HG03469 (cell line): ENCODE measurements at regions not wholly inside any gene's neighbourhood (a gene's known extent, or its start where the extent isn't known, plus 50 kb on each side); places are given as distances from the start of the nearest gene placed in this dataset.
"Not testable (repeated sequence)": the region's sequence is repeated elsewhere in the genome, so short reads cannot be mapped to it uniquely, and the experiment has no call there.

Source experiments
- ATAC-seq: cut with Tn5 transposase; IDR thresholded peaks from one replicate; pipeline ENCODE4 v1.9.1; 2021; ENCODE audit warnings: mild to moderate bottlenecking, moderate library complexity, moderate number of reproducible peaks; ENCODE audit not compliant: unreplicated experiment

DNA sequence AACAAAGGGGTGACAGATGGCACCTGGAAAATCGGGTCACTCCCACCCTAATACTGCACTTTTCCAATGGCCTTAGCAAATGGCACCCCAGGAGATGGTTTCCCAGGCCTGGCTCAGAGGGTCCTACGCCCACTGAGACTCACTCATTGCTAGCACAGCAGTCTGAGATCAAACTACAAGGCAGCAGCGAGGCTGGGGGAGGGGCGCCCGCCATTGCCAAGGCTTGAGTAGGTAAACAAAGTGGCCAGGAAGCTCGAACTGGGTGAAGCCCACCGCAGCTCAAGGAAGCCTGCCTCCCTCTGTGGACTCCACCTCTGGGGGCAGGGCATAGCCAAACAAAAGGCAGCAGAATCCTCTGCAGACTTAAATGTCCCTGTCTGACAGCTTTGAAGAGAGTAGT, 467.2 kb downstream of the EPHA7 start:
- not testable (repeated sequence) for ATAC-seq

DNA sequence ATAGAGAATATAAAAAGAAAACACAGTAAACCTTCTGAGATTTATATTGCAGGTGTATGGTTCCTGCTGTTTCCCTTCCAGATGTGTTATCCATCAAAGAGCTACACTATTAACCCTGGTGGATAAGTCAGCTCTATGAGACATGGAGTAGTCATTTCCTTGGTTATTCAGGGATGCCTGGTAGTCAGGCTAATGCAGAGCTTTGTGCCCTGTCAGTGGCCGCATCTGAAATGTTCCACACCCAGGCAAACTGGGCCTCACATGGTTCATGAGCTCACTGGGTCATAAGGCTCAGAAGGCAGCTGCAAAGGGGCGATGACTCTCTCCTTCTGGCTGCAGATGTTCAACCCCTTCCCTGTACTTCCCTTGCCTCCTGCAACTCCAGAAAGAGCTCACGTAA, 473.6 kb downstream of the EPHA7 start:
- ATAC-seq = no peak

DNA sequence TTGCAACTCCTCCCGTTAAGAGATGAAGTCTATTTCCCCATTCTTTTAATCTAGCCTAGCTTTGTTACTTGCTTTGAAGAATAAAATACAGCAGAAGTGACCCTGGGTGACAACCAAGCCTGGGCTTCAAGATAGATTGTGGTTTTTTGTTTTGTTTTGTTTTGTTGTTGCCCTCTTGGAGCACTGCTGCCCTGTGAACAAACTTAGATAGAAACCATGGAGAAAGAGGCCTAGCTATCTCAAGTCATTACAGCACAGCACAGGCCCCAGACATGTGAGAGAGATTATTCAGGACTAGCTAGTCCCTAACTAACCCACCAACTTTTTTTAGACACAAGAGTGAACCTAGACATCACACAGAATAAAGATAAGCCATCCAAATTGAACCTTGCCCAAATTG, 475.2 kb downstream of the EPHA7 start:
- no peak for ATAC-seq

DNA sequence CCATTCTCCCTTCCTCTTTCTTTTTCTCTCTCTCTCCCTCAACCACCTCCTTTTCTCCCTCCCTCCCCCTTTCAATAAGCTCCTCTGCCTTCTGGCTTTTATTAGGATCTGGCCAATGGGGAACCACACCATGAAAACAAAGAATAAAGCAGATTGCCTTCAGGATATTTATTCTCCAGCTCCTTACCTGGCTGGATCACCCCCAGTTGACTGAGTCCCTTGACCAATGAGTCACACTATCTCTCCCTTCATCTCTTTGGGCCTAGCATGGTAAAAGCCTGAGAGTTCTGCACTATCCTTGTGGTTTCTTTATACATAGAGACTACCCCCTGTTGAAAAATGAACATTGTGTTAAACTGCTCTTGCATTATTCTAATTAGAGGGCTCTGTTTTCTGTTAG, 476.8 kb downstream of the EPHA7 start:
- no peak for ATAC-seq

DNA sequence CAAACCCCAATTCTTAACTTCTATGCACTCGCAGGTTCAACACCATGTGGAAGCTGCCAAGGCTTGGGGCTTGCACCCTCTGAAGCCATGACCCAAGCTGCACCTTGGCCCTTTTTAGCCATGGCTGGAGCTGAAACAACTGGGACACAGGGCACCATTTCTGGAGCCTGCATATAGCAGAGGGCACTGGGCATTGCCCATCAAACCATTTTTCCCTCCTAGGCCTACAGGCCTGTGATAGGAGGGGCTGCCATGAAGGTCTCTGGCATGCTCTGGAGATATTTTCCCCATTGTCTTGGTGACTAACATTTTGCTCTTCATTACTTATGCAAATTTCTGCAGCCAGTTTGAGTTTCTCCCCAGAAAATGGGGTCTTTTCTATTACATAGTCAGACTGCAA, 484.7 kb downstream of the EPHA7 start:
- ATAC-seq = no peak

DNA sequence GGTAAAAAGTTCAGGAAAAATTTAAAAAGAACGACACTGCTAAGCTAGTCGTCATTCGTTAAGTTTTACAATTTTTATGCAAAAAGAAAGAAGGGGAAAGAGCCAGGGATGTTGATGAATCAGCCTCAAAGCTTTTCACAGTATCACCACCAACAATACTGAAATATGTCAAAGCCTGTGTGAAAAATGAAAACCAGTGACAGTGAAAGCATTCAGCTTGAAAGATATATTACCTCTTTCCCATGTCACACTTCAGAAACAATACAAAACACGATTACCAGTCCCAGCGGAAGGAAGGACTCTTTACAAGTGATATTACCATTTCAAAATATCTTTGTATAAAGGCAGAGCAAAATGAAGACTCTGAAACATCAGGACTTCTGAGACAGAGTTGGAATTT, 489.2 kb downstream of the EPHA7 start:
- ATAC-seq = no peak

DNA sequence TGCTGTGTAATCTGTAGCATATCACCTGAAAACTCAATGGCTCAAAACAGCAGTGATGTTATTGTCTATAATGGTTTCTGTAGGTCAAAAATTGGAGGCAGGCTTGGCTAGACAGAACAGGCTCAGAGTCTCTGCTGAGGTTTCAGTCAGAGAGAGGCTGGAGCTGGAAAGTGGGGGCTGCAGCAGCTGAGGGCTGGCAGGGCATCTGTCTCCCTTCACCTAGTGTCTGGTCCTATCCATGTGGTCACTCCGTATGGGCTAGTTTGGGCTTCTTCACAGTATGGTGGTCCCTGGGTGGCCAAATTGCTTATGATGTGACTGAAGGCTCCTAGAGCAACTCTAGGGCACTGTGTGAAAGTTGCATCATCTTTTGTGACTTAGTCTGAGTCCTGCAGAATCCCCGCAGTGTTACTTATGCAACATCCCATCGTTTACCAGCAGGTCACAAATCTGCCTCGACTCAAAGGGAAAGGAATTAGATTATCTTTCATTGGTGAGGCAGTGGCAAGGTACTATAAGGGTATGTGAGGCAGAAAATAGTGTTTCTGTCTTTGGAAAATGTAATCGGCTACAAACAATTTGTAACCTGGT, 497.0 kb downstream of the EPHA7 start:
- no peak for ATAC-seq

DNA sequence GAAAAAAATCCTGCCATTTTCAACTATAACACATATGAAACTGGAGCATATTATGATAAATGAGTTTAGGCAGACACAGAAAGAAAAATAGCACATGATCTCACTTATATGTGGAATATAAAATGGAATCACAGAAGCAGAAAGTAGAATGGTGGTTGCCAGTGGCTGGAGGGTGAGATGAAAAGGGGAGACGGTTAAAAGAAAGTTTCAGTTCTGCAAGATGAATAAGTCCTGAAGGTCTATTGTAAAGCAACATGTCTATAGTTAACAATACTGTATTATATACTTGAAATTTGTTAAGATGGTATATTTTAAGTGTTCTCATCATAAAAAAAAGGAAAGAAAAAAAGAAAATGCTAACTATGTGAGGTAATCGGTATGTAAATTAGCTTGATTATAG, 503.9 kb downstream of the EPHA7 start:
- ATAC-seq = no peak

DNA sequence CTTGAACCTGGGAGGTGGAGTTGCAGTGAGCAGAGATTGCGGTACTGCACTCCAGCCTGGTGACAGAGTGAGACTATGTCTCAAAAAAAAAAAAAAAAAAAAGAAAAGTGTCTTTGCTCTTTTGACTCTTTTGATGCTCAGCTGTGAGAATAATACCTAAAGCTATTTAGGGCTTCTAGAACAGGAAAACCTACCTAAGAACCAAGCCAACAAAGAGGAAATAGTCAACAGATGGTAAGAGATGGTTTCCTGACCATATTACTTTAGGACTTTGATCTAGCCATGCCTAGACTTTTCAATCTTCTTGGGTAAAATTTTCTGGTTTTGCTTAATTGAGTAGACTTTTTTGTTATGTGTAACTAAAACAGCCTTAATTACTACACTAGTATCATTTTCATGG, 508.1 kb downstream of the EPHA7 start:
- no peak for ATAC-seq

DNA sequence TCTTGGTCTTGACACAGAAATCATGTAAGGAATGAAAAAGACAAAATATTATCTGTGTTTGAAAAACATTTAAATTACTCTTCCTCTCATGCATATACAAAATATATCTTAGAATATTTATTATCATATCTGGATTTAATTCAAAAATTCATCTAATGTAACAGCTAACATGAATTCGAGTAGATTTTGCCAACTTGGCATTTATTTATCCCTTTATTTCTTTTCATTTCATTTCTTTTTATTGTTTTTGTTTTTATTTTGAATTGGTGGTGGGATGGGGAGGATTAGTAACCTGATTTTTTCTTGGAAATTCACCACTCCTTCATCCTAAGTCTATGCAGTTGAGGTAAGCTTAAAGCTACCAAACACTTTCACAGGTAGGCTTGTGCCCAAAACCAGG, 508.7 kb downstream of the EPHA7 start:
- ATAC-seq = no peak

DNA sequence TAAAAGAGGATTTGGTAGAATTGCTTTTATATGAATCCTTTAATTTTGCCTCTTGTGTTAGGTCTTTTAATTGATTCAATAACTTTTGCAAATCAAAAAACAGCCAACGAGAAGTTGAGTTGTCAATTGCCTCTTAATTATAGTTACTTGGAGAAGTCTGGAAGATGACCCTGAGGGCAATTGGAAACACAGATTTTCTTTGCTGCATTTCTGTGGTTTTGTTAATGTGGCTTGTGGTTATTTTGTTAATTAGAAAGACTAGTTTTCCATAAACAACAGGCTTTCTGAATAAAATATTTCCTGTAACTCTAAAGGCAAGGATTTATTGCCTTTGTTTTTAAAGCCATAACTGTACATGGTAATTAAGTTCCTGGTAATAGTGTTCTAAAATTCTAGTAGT, 513.0 kb downstream of the EPHA7 start:
- ATAC-seq = no peak

DNA sequence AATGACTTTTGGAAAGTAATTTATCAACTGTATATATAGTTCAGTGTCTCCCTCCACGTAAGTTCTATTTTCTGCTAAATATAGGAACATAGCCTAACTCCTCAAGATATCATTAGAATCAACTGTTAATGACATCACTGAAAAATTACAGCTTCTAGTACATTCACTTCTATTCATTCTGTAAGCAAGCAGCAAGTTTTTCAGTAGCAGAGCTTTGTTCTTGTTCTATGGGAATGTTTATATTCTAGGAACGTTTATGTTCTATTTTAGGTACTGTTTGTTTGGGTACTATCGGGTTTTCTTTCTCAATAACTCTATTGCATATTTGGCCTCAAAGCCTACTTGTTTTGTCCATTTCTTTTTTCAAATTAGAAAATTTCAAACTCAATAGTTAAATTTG, 525.6 kb downstream of the EPHA7 start:
- ATAC-seq = no peak

DNA sequence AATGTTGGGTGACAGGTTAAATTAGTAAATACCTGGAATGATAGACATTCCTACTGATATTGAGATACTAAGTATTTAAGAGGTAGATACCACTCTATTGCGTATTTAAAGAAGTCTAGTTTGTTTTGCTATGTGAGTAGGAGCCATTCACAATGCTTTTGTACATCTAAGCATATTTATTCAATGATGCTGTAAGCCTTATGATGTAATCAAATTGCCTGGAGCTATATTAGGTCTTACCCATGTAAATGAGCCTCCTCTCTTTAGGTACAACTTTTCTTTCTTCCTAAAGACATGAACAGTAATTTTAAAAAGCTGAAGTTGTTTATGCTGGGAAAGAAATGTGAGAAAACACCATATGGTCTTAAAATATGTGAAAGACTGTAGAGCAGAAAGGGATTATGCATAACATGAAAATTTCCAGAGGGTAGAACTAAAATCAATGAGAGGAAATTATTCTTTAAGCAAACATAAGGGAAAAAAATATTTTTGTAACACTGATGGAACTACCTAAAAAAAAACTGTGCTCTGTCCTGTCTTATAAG, 526.7 kb downstream of the EPHA7 start:
- ATAC-seq = no peak

DNA sequence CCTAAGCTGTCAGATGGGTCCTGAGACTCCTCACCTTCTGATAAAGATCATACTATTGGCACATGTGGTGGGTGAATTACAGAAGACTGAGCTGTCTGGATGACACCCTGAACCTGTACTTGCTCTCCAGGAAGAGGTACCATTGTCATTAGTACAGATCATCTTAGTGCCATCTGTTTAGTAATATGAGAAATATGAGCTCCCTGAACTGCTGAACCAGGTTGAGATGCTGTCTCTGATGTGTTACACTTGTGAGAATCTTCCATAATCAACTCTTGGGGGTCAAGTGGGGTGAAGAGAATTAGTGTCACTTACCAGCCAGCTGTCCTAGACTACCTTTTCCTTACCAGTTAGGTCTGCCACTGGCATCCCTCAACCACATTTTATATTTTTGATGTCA, 531.0 kb downstream of the EPHA7 start:
- no peak for ATAC-seq

DNA sequence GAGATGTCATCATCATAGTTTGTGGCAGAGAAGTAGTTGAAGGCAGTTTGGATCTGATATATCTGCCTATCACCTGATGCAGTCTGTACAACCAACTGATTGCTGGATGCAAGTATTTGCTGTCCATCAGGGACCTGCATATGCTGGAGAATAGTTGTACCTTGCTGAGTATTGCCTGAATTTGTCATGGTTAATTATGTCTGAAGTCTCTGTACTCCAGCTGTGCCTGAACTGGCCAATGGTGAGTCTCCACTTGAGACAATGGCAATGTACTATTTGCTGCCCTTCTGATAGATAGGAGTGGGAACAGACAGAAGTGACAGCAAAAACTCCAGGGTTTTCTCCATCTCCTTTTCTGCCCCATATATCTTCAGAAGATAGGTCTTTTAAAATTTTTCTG, 531.5 kb downstream of the EPHA7 start:
- no peak for ATAC-seq

DNA sequence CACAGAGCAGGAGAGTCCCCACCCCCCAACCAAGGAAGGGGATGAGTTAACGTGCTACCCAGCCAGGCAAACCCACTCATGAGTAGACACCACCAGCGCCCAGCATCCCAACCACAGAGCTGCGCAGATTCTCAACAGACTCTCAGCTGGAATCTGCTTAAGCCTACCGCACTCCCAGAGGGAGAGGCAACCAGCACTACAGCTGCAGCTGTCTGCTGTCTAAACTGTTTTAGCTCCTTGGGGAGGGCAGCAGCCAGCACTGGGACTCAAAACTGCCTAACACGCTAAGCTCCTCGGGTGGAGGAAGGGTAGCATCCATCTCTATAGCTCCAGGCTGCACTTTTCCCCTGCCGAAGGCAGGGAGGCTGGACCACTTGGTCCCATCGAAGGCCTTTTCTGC, 539.8 kb downstream of the EPHA7 start:
- no peak for ATAC-seq

DNA sequence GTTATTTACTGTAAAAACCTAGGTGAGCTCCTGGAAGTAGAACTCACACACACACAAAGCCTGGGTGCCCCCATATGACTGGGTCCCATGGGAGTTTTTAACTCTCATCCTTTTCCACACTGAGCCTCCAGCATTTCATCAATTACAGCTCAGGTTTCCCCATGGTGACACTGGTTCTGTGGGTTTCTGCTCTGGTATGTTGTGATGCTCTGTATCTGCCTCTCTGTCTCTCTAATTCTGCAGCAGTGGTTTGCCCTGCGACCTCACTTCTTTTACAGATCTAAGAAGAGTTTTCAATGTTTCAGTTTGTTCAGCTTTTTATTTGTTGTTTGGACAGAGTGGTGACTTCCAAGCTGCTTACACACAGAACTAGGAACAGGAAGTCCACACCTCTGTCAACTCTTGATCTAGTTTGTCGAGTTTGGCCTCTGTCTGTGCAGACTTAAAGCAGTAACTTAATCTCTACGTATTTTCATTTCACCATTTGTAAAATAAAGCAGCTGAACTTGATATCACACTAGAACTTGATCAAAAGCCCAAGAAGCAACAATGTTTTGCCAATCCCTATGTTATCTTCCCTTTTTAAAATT, 554.3 kb downstream of the EPHA7 start:
- no peak for ATAC-seq

DNA sequence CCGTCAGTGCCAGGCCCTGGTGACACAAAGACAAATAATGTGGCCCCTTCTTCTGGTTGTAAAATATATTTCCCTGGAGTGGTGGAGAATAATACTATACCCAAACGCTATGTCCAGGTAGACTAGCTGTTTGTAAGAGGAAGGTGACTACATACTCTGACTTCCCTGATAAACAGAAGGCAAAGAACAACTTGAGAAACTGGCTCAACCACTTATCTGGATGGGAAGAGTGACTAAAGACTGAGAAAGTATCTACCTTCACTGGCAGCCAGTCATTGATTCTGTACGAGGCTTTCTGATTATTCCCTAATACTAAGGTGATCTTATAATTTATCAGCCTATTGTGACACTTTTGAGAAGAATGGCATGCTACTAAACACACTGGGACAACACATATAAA, 569.7 kb downstream of the EPHA7 start:
- no peak for ATAC-seq

DNA sequence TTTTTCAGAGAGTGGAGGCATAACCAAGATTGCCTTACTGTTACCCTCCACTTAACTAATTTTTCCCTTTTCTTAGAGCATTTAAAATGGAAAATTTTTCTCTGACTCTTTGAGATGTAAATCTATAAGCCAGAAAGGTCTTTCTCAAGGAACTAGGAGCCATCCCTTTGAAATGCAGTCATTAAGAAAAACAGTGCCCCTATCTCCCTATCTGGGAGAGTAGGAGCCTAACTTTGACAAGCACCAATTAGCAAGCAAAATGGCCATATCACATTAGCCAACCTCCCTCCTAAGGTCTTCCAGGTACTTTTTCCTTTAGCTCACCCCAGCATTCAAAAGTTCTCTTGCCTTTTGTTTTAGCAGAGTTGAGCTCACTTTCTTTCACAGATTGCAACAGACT, 570.5 kb downstream of the EPHA7 start:
- no peak for ATAC-seq

DNA sequence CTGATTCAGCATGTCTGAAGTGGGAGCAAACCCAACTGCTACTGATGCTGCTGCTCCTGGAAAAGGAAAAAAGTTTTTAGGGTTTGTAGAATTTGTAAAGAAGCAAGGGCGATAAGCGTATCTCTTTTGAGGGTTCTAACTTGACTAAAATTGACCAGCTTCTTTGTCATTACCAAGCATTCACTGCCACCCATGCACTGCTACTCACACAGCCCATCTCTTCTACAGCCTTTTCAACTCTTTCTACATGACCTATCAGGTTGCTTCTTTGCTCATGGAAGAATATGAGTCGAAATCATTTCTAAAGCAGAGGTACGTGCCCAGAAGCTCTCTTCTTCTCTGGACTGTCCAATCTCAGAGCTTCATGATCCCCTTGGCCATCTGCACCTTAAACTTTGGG, 570.9 kb downstream of the EPHA7 start:
- no peak for ATAC-seq

DNA sequence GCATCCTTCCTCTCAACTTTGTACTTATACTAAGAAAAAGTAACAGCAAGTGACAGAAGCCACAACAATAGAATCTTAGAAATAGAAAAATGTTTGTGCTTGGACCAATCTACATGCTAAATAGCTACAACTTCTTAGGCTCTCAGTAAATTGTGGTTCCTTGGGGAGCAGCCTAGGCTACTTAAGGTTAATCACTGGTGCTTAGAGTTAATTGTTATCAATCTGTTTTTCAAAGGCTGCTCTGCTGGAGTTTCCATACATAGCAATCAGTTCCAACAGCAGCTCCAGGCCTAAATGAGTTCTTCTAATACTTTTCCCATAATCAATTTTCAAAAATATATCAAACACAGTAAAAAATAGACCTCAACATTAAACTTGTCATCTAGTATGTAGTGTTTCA, 571.4 kb downstream of the EPHA7 start:
- ATAC-seq = no peak

DNA sequence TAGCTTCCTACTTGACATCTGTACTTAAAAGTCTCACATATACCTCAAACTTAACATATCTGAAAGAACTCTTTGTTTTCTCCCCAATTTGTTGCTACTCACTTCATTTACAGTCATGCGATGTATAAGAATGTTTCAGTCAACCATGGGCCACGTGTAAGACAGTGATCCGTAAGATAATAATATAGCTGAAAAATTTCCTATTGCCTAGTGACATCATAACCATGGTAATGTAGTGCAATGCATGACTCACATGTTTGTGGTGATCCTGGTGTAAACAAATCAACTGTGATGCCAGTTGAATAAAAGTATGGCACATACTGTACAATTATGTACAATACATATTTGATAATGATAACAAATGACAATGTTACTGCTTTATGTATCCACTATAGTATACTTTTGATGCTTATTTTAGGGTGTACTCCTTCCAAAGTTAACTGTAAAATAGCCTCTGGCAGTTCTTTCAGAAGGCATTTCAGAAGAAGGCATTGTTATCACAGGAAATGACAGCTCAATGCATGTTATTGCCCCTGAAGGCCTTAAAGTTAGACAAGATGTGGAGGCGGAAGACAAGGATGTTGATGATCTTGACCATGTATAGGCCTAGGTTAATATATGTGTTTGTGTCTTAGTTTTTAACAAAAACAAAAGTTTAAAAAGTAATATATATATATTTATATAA, 579.0 kb downstream of the EPHA7 start:
- no peak for ATAC-seq
